ENCODE measurements at regions not wholly inside any gene's neighbourhood (a gene's known extent, or its start where the extent isn't known, plus 50 kb on each side); places are given as distances from the start of the nearest gene placed in this dataset.

- H3K9ac ChIP-seq (ENCODE audit: low read length): no peak overlapping the region
- no peaks in the 10 kb centered on the region for H3K36me3 ChIP-seq (ENCODE audit: insufficient read depth, low read length)
- H3K27ac ChIP-seq (ENCODE audit: low read depth, low read length): no peak overlapping the region
- no peaks in the 10 kb centered on the region for H3K27me3 ChIP-seq (ENCODE audit: control insufficient read depth in 1 of 2, insufficient read depth in 2 of 2, low read length in 2 of 2)
- no peaks in the 10 kb centered on the region for H3K9me3 ChIP-seq (ENCODE audit: low read length)
- H3K4me1 ChIP-seq (ENCODE audit: insufficient read depth, low read length): no peaks in the 10 kb centered on the region
- no peak overlapping the region for H3K4me3 ChIP-seq (ENCODE audit: low read depth in 1 of 2, low read length in 2 of 2)
These were observed 201.2 kb upstream of the PDE10A start for GRCh38 chr6:165864218-165864617.

- H3K4me3 ChIP-seq (ENCODE audit: low read depth in 1 of 2, low read length in 2 of 2): no peak overlapping the region
- H3K4me1 ChIP-seq (ENCODE audit: insufficient read depth, low read length): no peaks in the 10 kb centered on the region
- H3K36me3 ChIP-seq (ENCODE audit: insufficient read depth, low read length): no peaks in the 10 kb centered on the region
- H3K9me3 ChIP-seq (ENCODE audit: low read length): no peaks in the 10 kb centered on the region
- no peak overlapping the region for H3K27ac ChIP-seq (ENCODE audit: low read depth, low read length)
- no peak overlapping the region for H3K9ac ChIP-seq (ENCODE audit: low read length)
- no peaks in the 10 kb centered on the region for H3K27me3 ChIP-seq (ENCODE audit: control insufficient read depth in 1 of 2, insufficient read depth in 2 of 2, low read length in 2 of 2)
These were observed 200.8 kb upstream of the PDE10A start for GRCh38 chr6:165863801-165864200.

GRCh38 chr6:165862813-165863212 is 199.8 kb upstream of the PDE10A start:
- H3K36me3 ChIP-seq (ENCODE audit: insufficient read depth, low read length): no peaks in the 10 kb centered on the region
- no peak overlapping the region for H3K4me3 ChIP-seq (ENCODE audit: low read depth in 1 of 2, low read length in 2 of 2)
- H3K9ac ChIP-seq (ENCODE audit: low read length): no peak overlapping the region
- no peak overlapping the region for H3K27ac ChIP-seq (ENCODE audit: low read depth, low read length)
- H3K4me1 ChIP-seq (ENCODE audit: insufficient read depth, low read length): no peaks in the 10 kb centered on the region
- H3K9me3 ChIP-seq (ENCODE audit: low read length): no peaks in the 10 kb centered on the region
- no peaks in the 10 kb centered on the region for H3K27me3 ChIP-seq (ENCODE audit: control insufficient read depth in 1 of 2, insufficient read depth in 2 of 2, low read length in 2 of 2)

- H3K4me3 ChIP-seq (ENCODE audit: low read depth in 1 of 2, low read length in 2 of 2): no peak overlapping the region
- H3K27me3 ChIP-seq (ENCODE audit: control insufficient read depth in 1 of 2, insufficient read depth in 2 of 2, low read length in 2 of 2): no peaks in the 10 kb centered on the region
- no peaks in the 10 kb centered on the region for H3K4me1 ChIP-seq (ENCODE audit: insufficient read depth, low read length)
- no peak overlapping the region for H3K9ac ChIP-seq (ENCODE audit: low read length)
- no peaks in the 10 kb centered on the region for H3K9me3 ChIP-seq (ENCODE audit: low read length)
- H3K27ac ChIP-seq (ENCODE audit: low read depth, low read length): no peak overlapping the region
- H3K36me3 ChIP-seq (ENCODE audit: insufficient read depth, low read length): no peaks in the 10 kb centered on the region
These were observed 198.2 kb upstream of the PDE10A start for GRCh38 chr6:165861226-165861625.

GRCh38 chr6:165858586-165858985 is 195.5 kb upstream of the PDE10A start:
- peaks cover 0 to 16% of the 10 kb centered on the region in 2 donors for H3K27me3 ChIP-seq (ENCODE audit: control insufficient read depth in 1 of 2, insufficient read depth in 2 of 2, low read length in 2 of 2)
- no peaks in the 10 kb centered on the region for H3K4me1 ChIP-seq (ENCODE audit: insufficient read depth, low read length)
- no peak overlapping the region for H3K27ac ChIP-seq (ENCODE audit: low read depth, low read length)
- H3K4me3 ChIP-seq (ENCODE audit: low read depth in 1 of 2, low read length in 2 of 2): no peak overlapping the region
- no peak overlapping the region for H3K9ac ChIP-seq (ENCODE audit: low read length)
- H3K36me3 ChIP-seq (ENCODE audit: insufficient read depth, low read length): no peaks in the 10 kb centered on the region
- no peaks in the 10 kb centered on the region for H3K9me3 ChIP-seq (ENCODE audit: low read length)

GRCh38 chr6:165855856-165856255 is 192.8 kb upstream of the PDE10A start:
- no peak overlapping the region for H3K9ac ChIP-seq (ENCODE audit: low read length)
- no peak overlapping the region for H3K4me3 ChIP-seq (ENCODE audit: low read depth in 1 of 2, low read length in 2 of 2)
- no peaks in the 10 kb centered on the region for H3K9me3 ChIP-seq (ENCODE audit: low read length)
- no peak overlapping the region for H3K27ac ChIP-seq (ENCODE audit: low read depth, low read length)
- peaks cover 0 to 16% of the 10 kb centered on the region in 2 donors for H3K27me3 ChIP-seq (ENCODE audit: control insufficient read depth in 1 of 2, insufficient read depth in 2 of 2, low read length in 2 of 2)
- H3K4me1 ChIP-seq (ENCODE audit: insufficient read depth, low read length): no peaks in the 10 kb centered on the region
- no peaks in the 10 kb centered on the region for H3K36me3 ChIP-seq (ENCODE audit: insufficient read depth, low read length)

GRCh38 chr6:165854863-165855593 is 192.0 kb upstream of the PDE10A start:
- Histone ChIP-seq H3K4me3 (ENCODE audit: low read depth in 1 of 2, low read length in 2 of 2) (no peak overlapping the region), H3K27me3 (ENCODE audit: control insufficient read depth in 1 of 2, insufficient read depth in 2 of 2, low read length in 2 of 2) (peaks cover 0 to 16% of the 10 kb centered on the region in 2 donors), H3K36me3 (ENCODE audit: insufficient read depth, low read length) (no peaks in the 10 kb centered on the region), H3K9ac (ENCODE audit: low read length) (no peak overlapping the region), H3K27ac (ENCODE audit: low read depth, low read length) (no peak overlapping the region), H3K9me3 (ENCODE audit: low read length) (no peaks in the 10 kb centered on the region), H3K4me1 (ENCODE audit: insufficient read depth, low read length) (no peaks in the 10 kb centered on the region)

- H3K9me3 ChIP-seq (ENCODE audit: low read length): no peaks in the 10 kb centered on the region
- H3K4me1 ChIP-seq (ENCODE audit: insufficient read depth, low read length): no peaks in the 10 kb centered on the region
- H3K27me3 ChIP-seq (ENCODE audit: control insufficient read depth in 1 of 2, insufficient read depth in 2 of 2, low read length in 2 of 2): peaks cover 0 to 16% of the 10 kb centered on the region in 2 donors
- no peak overlapping the region for H3K4me3 ChIP-seq (ENCODE audit: low read depth in 1 of 2, low read length in 2 of 2)
- H3K9ac ChIP-seq (ENCODE audit: low read length): no peak overlapping the region
- H3K36me3 ChIP-seq (ENCODE audit: insufficient read depth, low read length): no peaks in the 10 kb centered on the region
- H3K27ac ChIP-seq (ENCODE audit: low read depth, low read length): no peak overlapping the region
These were observed 191.2 kb upstream of the PDE10A start for GRCh38 chr6:165854061-165854862.

GRCh38 chr6:165852676-165853075 is 189.6 kb upstream of the PDE10A start:
- Histone ChIP-seq H3K9me3 (ENCODE audit: low read length) (no peaks in the 10 kb centered on the region), H3K4me1 (ENCODE audit: insufficient read depth, low read length) (no peaks in the 10 kb centered on the region), H3K4me3 (ENCODE audit: low read depth in 1 of 2, low read length in 2 of 2) (no peak overlapping the region), H3K27me3 (ENCODE audit: control insufficient read depth in 1 of 2, insufficient read depth in 2 of 2, low read length in 2 of 2) (peaks cover 0 to 16% of the 10 kb centered on the region in 2 donors), H3K9ac (ENCODE audit: low read length) (no peak overlapping the region), H3K27ac (ENCODE audit: low read depth, low read length) (no peak overlapping the region), H3K36me3 (ENCODE audit: insufficient read depth, low read length) (no peaks in the 10 kb centered on the region)

GRCh38 chr6:165850434-165851019 is 187.5 kb upstream of the PDE10A start:
- H3K27me3 ChIP-seq (ENCODE audit: control insufficient read depth in 1 of 2, insufficient read depth in 2 of 2, low read length in 2 of 2): peaks cover 0 to 16% of the 10 kb centered on the region in 2 donors
- peak overlapping the region in 1 of 2 donors; percentile 36 for H3K4me3 ChIP-seq (ENCODE audit: low read depth in 1 of 2, low read length in 2 of 2)
- H3K36me3 ChIP-seq (ENCODE audit: insufficient read depth, low read length): no peaks in the 10 kb centered on the region
- no peaks in the 10 kb centered on the region for H3K9me3 ChIP-seq (ENCODE audit: low read length)
- peaks cover 9% of the 10 kb centered on the region for H3K4me1 ChIP-seq (ENCODE audit: insufficient read depth, low read length)
- H3K27ac ChIP-seq (ENCODE audit: low read depth, low read length): no peak overlapping the region
- no peak overlapping the region for H3K9ac ChIP-seq (ENCODE audit: low read length)

GRCh38 chr6:165849534-165850430 is 186.7 kb upstream of the PDE10A start:
- Histone ChIP-seq H3K27ac (ENCODE audit: low read depth, low read length) (no peak overlapping the region), H3K4me3 (ENCODE audit: low read depth in 1 of 2, low read length in 2 of 2) (peak overlapping the region; percentile 15 to 36), H3K27me3 (ENCODE audit: control insufficient read depth in 1 of 2, insufficient read depth in 2 of 2, low read length in 2 of 2) (peaks cover 0 to 12% of the 10 kb centered on the region in 2 donors), H3K9me3 (ENCODE audit: low read length) (no peaks in the 10 kb centered on the region), H3K4me1 (ENCODE audit: insufficient read depth, low read length) (peaks cover 16% of the 10 kb centered on the region), H3K9ac (ENCODE audit: low read length) (no peak overlapping the region), H3K36me3 (ENCODE audit: insufficient read depth, low read length) (no peaks in the 10 kb centered on the region)
